CD4-positive, alpha-beta memory T cell (primary cell): ENCODE measurements at regions not wholly inside any gene's neighbourhood (a gene's known extent, or its start where the extent isn't known, plus 50 kb on each side); places are given as distances from the start of the nearest gene placed in this dataset.
"Not testable (repeated sequence)": the region's sequence is repeated elsewhere in the genome, so short reads cannot be mapped to it uniquely, and the experiment has no call there.

ENCODE experiments used
- CTCF ChIA-PET: fragments of 350-600 bp; sonication (Branson Sonifier 250); formaldehyde crosslinking; loops from one replicate; lab custom pipeline; 2021; ENCODE audit warnings: inconsistent platforms; ENCODE audit not compliant: partially characterized antibody; lab: Charles Lee
- POLR2A ChIA-PET: fragments of 350-600 bp; sonication (Branson Sonifier 250); formaldehyde crosslinking; loops from one replicate; lab custom pipeline; 2021; ENCODE audit not compliant: partially characterized antibody; lab: Charles Lee
- DNase-seq, 5 donors: peaks; one replicate each; pipeline versions ENCODE4 v3.0.0 to v3.0.0-alpha.2; 2020 to 2022; ENCODE audit warnings: mixed read lengths in 1 of 5
- H3K27ac ChIP-seq: one replicate; pipeline ENCODE4 v1.7.0; 2013; ENCODE audit warnings: low read depth, low read length
- H3K27me3 ChIP-seq: 2 replicates; pipeline ENCODE4 v1.7.0; 2013; ENCODE audit warnings: mild to moderate bottlenecking, low read length, moderate library complexity; ENCODE audit not compliant: insufficient read depth
- H3K36me3 ChIP-seq: 2 replicates; pipeline ENCODE4 v1.7.0; 2013; ENCODE audit warnings: mild to moderate bottlenecking, low read length, moderate library complexity; ENCODE audit not compliant: insufficient read depth
- H3K4me1 ChIP-seq: 2 replicates; pipeline ENCODE4 v1.7.0; 2013; ENCODE audit warnings: mild to moderate bottlenecking, low read length, moderate library complexity; ENCODE audit not compliant: insufficient read depth
- H3K4me3 ChIP-seq, 2 donors: one replicate each; pipeline ENCODE4 v1.7.0; 2013; ENCODE audit warnings: low read length in 2 of 2, mild to moderate bottlenecking in 1 of 2
- H3K9me3 ChIP-seq, 2 donors: one replicate each; pipeline ENCODE4 v1.7.0; 2013; ENCODE audit warnings: low read length in 2 of 2, control low read depth in 1 of 2; ENCODE audit not compliant: control insufficient read depth in 1 of 2
- H3K27ac Mint-ChIP-seq, 7 donors: one replicate each; pipeline ENCODE4 v1.8.0; 2020 to 2021; ENCODE audit warnings: mixed read lengths in 7 of 7, mild to moderate bottlenecking in 6 of 7, inconsistent platforms in 3 of 7, moderate library complexity in 3 of 7
- H3K27me3 Mint-ChIP-seq, 2 donors: one replicate each; pipeline ENCODE4 v1.8.0; 2020 to 2021; ENCODE audit warnings: mixed read lengths in 2 of 2
- H3K36me3 Mint-ChIP-seq, 2 donors: one replicate each; pipeline ENCODE4 v1.8.0; 2020 to 2021; ENCODE audit warnings: mixed read lengths in 2 of 2, inconsistent platforms in 1 of 2, mild to moderate bottlenecking in 1 of 2
- H3K4me1 Mint-ChIP-seq, 4 donors: one replicate each; pipeline ENCODE4 v1.8.0; 2020 to 2021; ENCODE audit warnings: mixed read lengths in 4 of 4, mild to moderate bottlenecking in 1 of 4
- H3K4me3 Mint-ChIP-seq, 8 donors: one replicate each; pipeline ENCODE4 v1.8.0; 2020 to 2021; ENCODE audit warnings: mixed read lengths in 8 of 8, mild to moderate bottlenecking in 7 of 8, moderate library complexity in 6 of 8, inconsistent platforms in 3 of 8
- H3K9me3 Mint-ChIP-seq, 8 donors: one replicate each; pipeline ENCODE4 v1.8.0; 2020 to 2021; ENCODE audit warnings: mixed read lengths in 8 of 8, mild to moderate bottlenecking in 5 of 8, inconsistent platforms in 3 of 8, moderate library complexity in 1 of 8
- intact Hi-C: fragments of 100-400 bp; cut with micrococcal nuclease; formaldehyde crosslinking; loops from one replicate; pipeline ENCODE4 v1.15.1; 2023

DNA sequence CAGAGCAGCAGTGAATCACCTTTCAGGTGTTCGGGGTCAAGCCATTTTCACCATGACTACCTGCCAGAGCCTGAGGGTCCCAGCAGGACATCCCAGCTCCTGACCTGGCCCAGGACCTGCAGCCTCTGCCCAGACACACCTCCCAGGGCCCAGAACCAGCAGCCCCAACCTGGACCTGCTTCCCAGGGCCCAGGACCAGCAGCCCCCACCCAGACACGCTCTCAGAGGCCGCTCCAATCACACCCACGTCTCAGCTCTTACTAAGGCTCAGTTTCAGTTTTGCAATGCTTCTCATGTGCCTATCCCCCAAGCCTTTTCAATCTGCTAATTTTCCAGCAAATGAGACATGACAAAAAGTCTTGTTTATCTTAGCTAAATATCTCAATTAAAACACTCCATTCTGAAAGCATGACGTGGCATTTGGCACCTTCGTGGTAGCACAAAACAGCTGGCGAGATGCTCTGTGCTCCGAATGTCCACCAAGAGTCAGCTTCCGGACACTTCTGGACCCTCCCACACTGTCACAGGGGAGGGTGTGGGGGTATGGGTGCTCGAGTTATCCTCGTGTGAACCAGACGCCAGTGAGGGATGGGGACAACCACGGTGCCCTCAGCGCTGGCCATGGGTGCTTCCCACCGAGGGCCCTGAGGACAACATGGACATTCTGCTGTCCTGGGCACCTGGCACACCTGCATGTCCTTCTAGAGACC, 253.2 kb downstream of the DLL1 start:
- Histone ChIP-seq H3K9me3 (no peaks in the 10 kb centered on the region), H3K27me3 (no peaks in the 10 kb centered on the region), H3K36me3 (no peaks in the 10 kb centered on the region), H3K4me3 (no peak overlapping the region), H3K4me1 (no peaks in the 10 kb centered on the region), H3K27ac (no peak overlapping the region)
- intact Hi-C loops: no loop called here
- H3K4me1 Mint-ChIP-seq: no peaks in the 10 kb centered on the region
- peaks cover 0 to 3% of the 10 kb centered on the region in 2 donors for H3K27me3 Mint-ChIP-seq
- peaks cover 0 to 7% of the 10 kb centered on the region in 2 donors for H3K36me3 Mint-ChIP-seq
- POLR2A ChIA-PET: no interaction called here
- CTCF ChIA-PET: no interaction called here
- no peak overlapping the region for H3K27ac Mint-ChIP-seq
- no peak for DNase-seq
- H3K4me3 Mint-ChIP-seq: no peak overlapping the region
- H3K9me3 Mint-ChIP-seq: peaks cover 0 to 36% (median 20%) of the 10 kb centered on the region in 8 donors

DNA sequence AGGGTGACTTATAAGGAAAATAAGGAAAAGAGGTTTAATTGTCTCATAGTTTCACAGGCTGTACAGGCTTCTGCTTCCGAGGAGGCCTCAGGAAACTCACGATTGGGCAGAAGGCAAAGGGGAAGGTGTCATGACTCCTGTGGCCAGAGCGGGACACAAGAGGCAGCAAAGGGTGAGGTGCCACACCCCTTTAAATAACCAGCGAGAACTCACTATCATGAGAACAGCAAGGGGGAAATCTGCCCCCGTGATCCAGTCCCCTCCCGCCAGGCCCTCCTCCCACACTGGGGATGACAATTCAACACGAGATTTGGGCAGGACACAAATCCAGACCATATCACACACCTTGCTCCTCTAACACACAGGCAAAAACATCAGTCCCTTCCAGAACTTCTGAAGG, 254.0 kb downstream of the DLL1 start:
- H3K27me3 Mint-ChIP-seq: peaks cover 0 to 3% of the 10 kb centered on the region in 2 donors
- H3K27ac Mint-ChIP-seq: no peak overlapping the region
- DNase-seq: no peak
- no peaks in the 10 kb centered on the region for H3K4me1 Mint-ChIP-seq
- peaks cover 0 to 36% (median 20%) of the 10 kb centered on the region in 8 donors for H3K9me3 Mint-ChIP-seq
- H3K36me3 Mint-ChIP-seq: peaks cover 0 to 7% of the 10 kb centered on the region in 2 donors
- Histone ChIP-seq H3K4me1 (no peaks in the 10 kb centered on the region), H3K9me3 (no peaks in the 10 kb centered on the region), H3K4me3 (no peak overlapping the region), H3K36me3 (no peaks in the 10 kb centered on the region), H3K27me3 (no peaks in the 10 kb centered on the region), H3K27ac (no peak overlapping the region)
- ChIA-PET CTCF (no interaction called here), POLR2A (no interaction called here)
- no peak overlapping the region for H3K4me3 Mint-ChIP-seq
- intact Hi-C loops: no loop called here

DNA sequence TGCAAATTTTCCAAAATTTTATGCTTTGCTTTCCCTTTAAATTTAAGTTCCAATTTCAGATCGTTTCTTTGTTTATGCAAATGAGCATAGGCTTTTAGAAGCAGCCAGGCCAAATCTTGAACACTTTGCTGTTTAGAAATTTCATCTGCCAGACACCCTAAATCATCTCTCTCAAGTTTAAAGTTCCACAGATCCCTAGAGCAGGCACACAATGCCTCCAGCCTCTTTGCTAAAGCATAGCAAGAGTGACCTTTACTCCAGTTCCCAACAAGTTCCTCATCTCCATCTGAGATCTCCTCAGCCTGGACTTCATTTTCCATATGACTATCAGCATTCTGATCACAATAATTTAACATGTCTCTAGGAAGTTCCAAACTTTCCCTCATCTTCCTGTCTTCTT, 254.5 kb downstream of the DLL1 start:
- H3K4me3 Mint-ChIP-seq, H3K4me1 ChIP-seq, H3K27ac ChIP-seq, DNase-seq, H3K36me3 Mint-ChIP-seq, H3K27ac Mint-ChIP-seq, H3K9me3 ChIP-seq, intact Hi-C loops, H3K4me1 Mint-ChIP-seq, H3K27me3 Mint-ChIP-seq, CTCF ChIA-PET, H3K36me3 ChIP-seq, H3K27me3 ChIP-seq, H3K4me3 ChIP-seq: not testable (repeated sequence)
- POLR2A ChIA-PET: interaction anchor here (1.0 kb wide), 1 partner anchor 8 kb away, joined by 3 read pairs; no protein-coding TSS in a partner anchor
- peaks cover 0 to 36% (median 20%) of the 10 kb centered on the region in 8 donors for H3K9me3 Mint-ChIP-seq

DNA sequence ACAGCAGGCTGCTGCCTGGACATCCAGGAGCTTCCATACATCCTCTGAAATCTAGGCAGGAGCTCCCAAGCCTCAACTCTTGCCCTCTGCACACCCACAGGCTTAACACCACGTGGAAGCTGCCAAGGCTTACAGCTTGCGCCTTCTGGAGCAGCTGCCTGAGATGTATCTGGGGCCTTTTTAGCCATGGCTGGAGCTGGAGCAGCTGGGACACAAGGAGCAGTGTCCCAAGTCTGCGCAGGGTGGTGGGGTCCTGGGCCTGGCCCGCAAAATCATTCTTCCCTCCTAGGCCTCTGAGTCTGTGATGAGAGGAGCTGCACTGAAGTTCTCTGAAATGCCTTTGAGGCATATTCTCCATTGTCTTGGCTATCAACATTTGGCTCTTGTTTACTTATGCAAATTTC, 255.0 kb downstream of the DLL1 start:
- no peaks in the 10 kb centered on the region for H3K36me3 ChIP-seq
- H3K4me1 ChIP-seq: no peaks in the 10 kb centered on the region
- POLR2A ChIA-PET: interaction anchor here (1.0 kb wide), 1 partner anchor 9 kb away, joined by 3 read pairs; no protein-coding TSS in a partner anchor
- H3K4me3 ChIP-seq: no peak overlapping the region
- peaks cover 0 to 7% of the 10 kb centered on the region in 2 donors for H3K36me3 Mint-ChIP-seq
- intact Hi-C loops: no loop called here
- H3K4me3 Mint-ChIP-seq: no peak overlapping the region
- peaks cover 0 to 3% of the 10 kb centered on the region in 2 donors for H3K27me3 Mint-ChIP-seq
- CTCF ChIA-PET: no interaction called here
- H3K4me1 Mint-ChIP-seq: no peaks in the 10 kb centered on the region
- H3K9me3 Mint-ChIP-seq: peaks cover 0 to 36% (median 20%) of the 10 kb centered on the region in 8 donors
- DNase-seq: no peak
- no peak overlapping the region for H3K27ac ChIP-seq
- no peak overlapping the region for H3K27ac Mint-ChIP-seq
- H3K9me3 ChIP-seq: no peaks in the 10 kb centered on the region
- H3K27me3 ChIP-seq: no peaks in the 10 kb centered on the region

DNA sequence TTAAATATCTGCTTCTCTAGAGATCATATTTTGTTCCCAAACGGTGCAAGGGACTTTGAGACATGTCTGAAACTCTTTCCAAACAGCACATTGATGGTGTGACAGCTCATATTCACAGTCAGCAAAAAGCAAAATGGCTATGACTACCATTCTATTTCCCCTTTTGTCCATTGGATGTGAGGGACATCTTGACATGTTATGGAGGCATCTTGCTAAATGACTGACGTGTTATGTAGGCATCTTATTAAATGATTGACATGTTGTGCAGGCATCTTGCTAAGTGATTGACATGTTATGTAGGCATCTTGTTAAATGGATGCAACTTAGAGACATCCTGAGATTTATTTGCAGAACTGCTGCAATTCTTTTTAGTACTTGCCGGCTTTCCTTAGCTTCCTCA, 255.8 kb downstream of the DLL1 start:
- intact Hi-C loops: no loop called here
- DNase-seq: no peak
- Histone ChIP-seq H3K27me3 (no peaks in the 10 kb centered on the region), H3K4me3 (no peak overlapping the region), H3K27ac (no peak overlapping the region), H3K4me1 (no peaks in the 10 kb centered on the region), H3K9me3 (no peaks in the 10 kb centered on the region), H3K36me3 (no peaks in the 10 kb centered on the region)
- no peak overlapping the region for H3K4me3 Mint-ChIP-seq
- no peaks in the 10 kb centered on the region for H3K4me1 Mint-ChIP-seq
- peaks cover 0 to 7% of the 10 kb centered on the region in 2 donors for H3K36me3 Mint-ChIP-seq
- ChIA-PET CTCF (no interaction called here), POLR2A (no interaction called here)
- H3K27me3 Mint-ChIP-seq: peaks cover 0 to 2% of the 10 kb centered on the region in 2 donors
- H3K9me3 Mint-ChIP-seq: peaks cover 0 to 36% (median 21%) of the 10 kb centered on the region in 8 donors
- H3K27ac Mint-ChIP-seq: no peak overlapping the region

DNA sequence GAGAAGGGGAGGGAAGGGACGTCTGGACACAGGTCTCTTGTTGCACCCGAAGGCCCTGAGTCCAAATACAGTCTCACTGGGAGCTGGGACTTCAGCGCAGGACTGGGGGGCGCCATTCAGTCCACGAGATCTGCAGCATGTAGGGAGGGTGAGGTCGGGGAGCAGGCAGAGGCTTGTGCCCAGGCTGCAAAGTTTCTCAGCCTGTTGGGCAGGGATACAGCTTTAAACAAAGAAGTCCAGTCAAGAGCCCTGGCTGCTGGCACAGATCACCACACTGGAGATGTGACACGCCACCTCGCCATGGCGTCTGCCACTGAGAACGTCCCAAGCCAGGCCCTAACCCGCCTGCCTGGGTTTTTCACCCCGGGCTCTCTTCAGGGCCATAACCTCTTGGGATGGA, 256.6 kb downstream of the DLL1 start:
- H3K27ac Mint-ChIP-seq: no peak overlapping the region
- Histone ChIP-seq H3K4me1 (no peaks in the 10 kb centered on the region), H3K27me3 (no peaks in the 10 kb centered on the region), H3K4me3 (no peak overlapping the region), H3K9me3 (no peaks in the 10 kb centered on the region), H3K36me3 (no peaks in the 10 kb centered on the region), H3K27ac (no peak overlapping the region)
- H3K9me3 Mint-ChIP-seq: peaks cover 0 to 34% (median 21%) of the 10 kb centered on the region in 8 donors
- peaks cover 0 to 7% of the 10 kb centered on the region in 2 donors for H3K36me3 Mint-ChIP-seq
- no peaks in the 10 kb centered on the region for H3K27me3 Mint-ChIP-seq
- H3K4me1 Mint-ChIP-seq: no peaks in the 10 kb centered on the region
- DNase-seq: no peak
- ChIA-PET CTCF (no interaction called here), POLR2A (no interaction called here)
- intact Hi-C loops: no loop called here
- H3K4me3 Mint-ChIP-seq: no peak overlapping the region

DNA sequence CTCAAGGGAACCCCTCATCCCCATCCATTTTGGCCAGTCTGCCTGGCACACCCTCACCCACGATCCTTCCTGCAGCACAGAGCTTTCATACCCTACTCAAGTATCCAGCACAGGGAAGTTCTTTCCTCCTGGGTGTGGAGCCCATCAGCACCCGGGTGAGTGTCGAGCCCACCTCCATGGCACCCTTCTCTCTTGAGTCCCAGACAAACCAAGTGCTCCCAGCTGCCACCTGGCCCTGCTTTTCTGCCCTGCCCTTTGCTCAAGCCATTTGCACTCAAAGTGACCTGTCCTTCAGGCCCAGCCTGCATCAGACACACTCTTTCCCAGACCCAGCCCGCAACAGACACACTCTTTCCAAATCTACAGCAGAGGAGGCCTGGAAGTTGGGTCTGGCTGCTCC, 257.2 kb downstream of the DLL1 start:
- H3K9me3 ChIP-seq: no peaks in the 10 kb centered on the region
- Mint-ChIP-seq H3K27ac (no peak overlapping the region), H3K27me3 (no peaks in the 10 kb centered on the region), H3K4me3 (no peak overlapping the region), H3K36me3 (peaks cover 0 to 7% of the 10 kb centered on the region in 2 donors), H3K9me3 (peaks cover 0 to 32% (median 21%) of the 10 kb centered on the region in 8 donors), H3K4me1 (no peaks in the 10 kb centered on the region)
- no peaks in the 10 kb centered on the region for H3K4me1 ChIP-seq
- POLR2A ChIA-PET: no interaction called here
- intact Hi-C loops: no loop called here
- no peaks in the 10 kb centered on the region for H3K27me3 ChIP-seq
- CTCF ChIA-PET: no interaction called here
- no peak overlapping the region for H3K4me3 ChIP-seq
- H3K36me3 ChIP-seq: no peaks in the 10 kb centered on the region
- H3K27ac ChIP-seq: no peak overlapping the region
- DNase-seq: no peak
